ENCODE measurements at regions not wholly inside any gene's neighbourhood (a gene's known extent, or its start where the extent isn't known, plus 50 kb on each side); places are given as distances from the start of the nearest gene placed in this dataset.
"Not testable (repeated sequence)": the region's sequence is repeated elsewhere in the genome, so short reads cannot be mapped to it uniquely, and the experiment has no call there.

- DNase-seq (ENCODE audit: low spot score) = no peak
- H3K9me3 ChIP-seq (ENCODE audit: control insufficient read depth in 4 of 4, low read length in 3 of 4) = peaks cover 0 to 10% (median 4%) of the 10 kb centered on the region in 4 donors
- WGBS = 32% methylated on average over 14 of the region's 14 CpGs
- peaks cover 3 to 31% (median 12%) of the 10 kb centered on the region in 4 donors for H3K27me3 ChIP-seq (ENCODE audit: control insufficient read depth in 4 of 4, insufficient read depth in 4 of 4, low read length in 3 of 4)
- no peak overlapping the region for H3K4me3 ChIP-seq (ENCODE audit: low read depth in 1 of 3, low read length in 3 of 3)
- H3K27ac ChIP-seq (ENCODE audit: low read depth in 1 of 2, low read length in 2 of 2) = no peak overlapping the region
- TF ChIP-seq, protein P1, sequence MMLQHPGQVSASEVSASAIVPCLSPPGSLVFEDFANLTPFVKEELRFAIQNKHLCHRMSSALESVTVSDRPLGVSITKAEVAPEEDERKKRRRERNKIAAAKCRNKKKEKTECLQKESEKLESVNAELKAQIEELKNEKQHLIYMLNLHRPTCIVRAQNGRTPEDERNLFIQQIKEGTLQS (IDR thresholded peaks at IDR 0.05) = no peak
- TF ChIP-seq YY1 (IDR thresholded peaks at IDR 0.05) (no peak), FOXA2 (IDR thresholded peaks at IDR 0.05) (no peak), RAD21 (IDR thresholded peaks at IDR 0.05) (no peak)
- H3K36me3 ChIP-seq (ENCODE audit: control insufficient read depth in 4 of 4, insufficient read depth in 3 of 4, low read depth in 1 of 4, low read length in 3 of 4) = no peaks in the 10 kb centered on the region
- no peaks in the 10 kb centered on the region for H3K4me1 ChIP-seq (ENCODE audit: control insufficient read depth in 4 of 4, insufficient read depth in 4 of 4, low read length in 3 of 4)
- H3K9ac ChIP-seq (ENCODE audit: low read depth in 1 of 2, low read length in 2 of 2) = no peak overlapping the region
Measured at GRCh38 chr1:148308832-148309458, 156.9 kb upstream of the NBPF11 start.

GRCh38 chr1:148307583-148308185, 155.6 kb upstream of the NBPF11 start:
- WGBS = 78% methylated on average over 12 of the region's 12 CpGs
- no peak for DNase-seq (ENCODE audit: low spot score)
- Histone ChIP-seq H3K27me3 (ENCODE audit: control insufficient read depth in 4 of 4, insufficient read depth in 4 of 4, low read length in 3 of 4) (peaks cover 3 to 31% (median 12%) of the 10 kb centered on the region in 4 donors), H3K27ac (ENCODE audit: low read depth in 1 of 2, low read length in 2 of 2) (no peak overlapping the region), H3K9ac (ENCODE audit: low read depth in 1 of 2, low read length in 2 of 2) (no peak overlapping the region), H3K4me3 (ENCODE audit: low read depth in 1 of 3, low read length in 3 of 3) (no peak overlapping the region), H3K4me1 (ENCODE audit: control insufficient read depth in 4 of 4, insufficient read depth in 4 of 4, low read length in 3 of 4) (peaks cover 0 to 5% (median 0%) of the 10 kb centered on the region in 4 donors), H3K9me3 (ENCODE audit: control insufficient read depth in 4 of 4, low read length in 3 of 4) (peaks cover 0 to 10% (median 4%) of the 10 kb centered on the region in 4 donors), H3K36me3 (ENCODE audit: control insufficient read depth in 4 of 4, insufficient read depth in 3 of 4, low read depth in 1 of 4, low read length in 3 of 4) (no peaks in the 10 kb centered on the region)
- TF ChIP-seq JUND (IDR thresholded peaks at IDR 0.05) (no peak), FOXA2 (IDR thresholded peaks at IDR 0.05) (no peak), NR2F2 (IDR thresholded peaks at IDR 0.05) (no peak), HNF4G (IDR thresholded peaks at IDR 0.05) (no peak)
- TF ChIP-seq, protein P2, sequence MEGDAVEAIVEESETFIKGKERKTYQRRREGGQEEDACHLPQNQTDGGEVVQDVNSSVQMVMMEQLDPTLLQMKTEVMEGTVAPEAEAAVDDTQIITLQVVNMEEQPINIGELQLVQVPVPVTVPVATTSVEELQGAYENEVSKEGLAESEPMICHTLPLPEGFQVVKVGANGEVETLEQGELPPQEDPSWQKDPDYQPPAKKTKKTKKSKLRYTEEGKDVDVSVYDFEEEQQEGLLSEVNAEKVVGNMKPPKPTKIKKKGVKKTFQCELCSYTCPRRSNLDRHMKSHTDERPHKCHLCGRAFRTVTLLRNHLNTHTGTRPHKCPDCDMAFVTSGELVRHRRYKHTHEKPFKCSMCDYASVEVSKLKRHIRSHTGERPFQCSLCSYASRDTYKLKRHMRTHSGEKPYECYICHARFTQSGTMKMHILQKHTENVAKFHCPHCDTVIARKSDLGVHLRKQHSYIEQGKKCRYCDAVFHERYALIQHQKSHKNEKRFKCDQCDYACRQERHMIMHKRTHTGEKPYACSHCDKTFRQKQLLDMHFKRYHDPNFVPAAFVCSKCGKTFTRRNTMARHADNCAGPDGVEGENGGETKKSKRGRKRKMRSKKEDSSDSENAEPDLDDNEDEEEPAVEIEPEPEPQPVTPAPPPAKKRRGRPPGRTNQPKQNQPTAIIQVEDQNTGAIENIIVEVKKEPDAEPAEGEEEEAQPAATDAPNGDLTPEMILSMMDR (IDR thresholded peaks at IDR 0.05; ENCODE audit: low read depth, low read length, missing input control) = no peak
- TF ChIP-seq, protein P3, sequence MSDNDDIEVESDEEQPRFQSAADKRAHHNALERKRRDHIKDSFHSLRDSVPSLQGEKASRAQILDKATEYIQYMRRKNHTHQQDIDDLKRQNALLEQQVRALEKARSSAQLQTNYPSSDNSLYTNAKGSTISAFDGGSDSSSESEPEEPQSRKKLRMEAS (IDR thresholded peaks at IDR 0.05) = no peak

DNA sequence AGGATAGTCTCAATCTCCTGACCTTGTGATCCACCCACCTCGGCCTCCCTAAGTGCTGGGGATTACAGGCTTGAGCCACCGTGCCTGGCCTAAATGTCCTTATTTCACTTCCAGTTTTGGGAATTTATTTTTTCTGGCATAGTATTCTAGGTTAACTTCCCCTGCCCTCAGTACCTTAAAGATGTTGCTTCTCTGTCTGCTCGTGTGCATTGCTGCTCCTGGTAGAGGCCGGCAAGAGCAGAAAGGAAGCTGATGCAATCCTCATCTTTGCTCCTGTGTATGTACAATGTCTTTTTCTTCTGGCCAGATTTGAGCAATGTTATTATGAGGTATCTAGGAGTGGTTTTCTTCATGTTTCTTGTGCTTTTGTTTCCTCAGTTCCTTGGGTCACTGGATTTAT, 152.9 kb upstream of the NBPF11 start:
- H3K36me3 ChIP-seq (ENCODE audit: control insufficient read depth in 4 of 4, insufficient read depth in 3 of 4, low read depth in 1 of 4, low read length in 3 of 4); H3K27ac ChIP-seq (ENCODE audit: low read depth in 1 of 2, low read length in 2 of 2); H3K9ac ChIP-seq (ENCODE audit: low read depth in 1 of 2, low read length in 2 of 2); DNase-seq (ENCODE audit: low spot score); H3K4me3 ChIP-seq (ENCODE audit: low read depth in 1 of 3, low read length in 3 of 3); H3K4me1 ChIP-seq (ENCODE audit: control insufficient read depth in 4 of 4, insufficient read depth in 4 of 4, low read length in 3 of 4): not testable (repeated sequence)
- H3K9me3 ChIP-seq (ENCODE audit: control insufficient read depth in 4 of 4, low read length in 3 of 4) = peaks cover 0 to 10% (median 3%) of the 10 kb centered on the region in 4 donors
- H3K27me3 ChIP-seq (ENCODE audit: control insufficient read depth in 4 of 4, insufficient read depth in 4 of 4, low read length in 3 of 4) = peaks cover 0 to 25% (median 7%) of the 10 kb centered on the region in 4 donors
- WGBS = 65% methylated on average over 4 of the region's 4 CpGs

GRCh38 chr1:148302586-148303364, 150.7 kb upstream of the NBPF11 start:
- not testable (repeated sequence) for H3K4me1 ChIP-seq (ENCODE audit: control insufficient read depth in 4 of 4, insufficient read depth in 4 of 4, low read length in 3 of 4); H3K9me3 ChIP-seq (ENCODE audit: control insufficient read depth in 4 of 4, low read length in 3 of 4); H3K4me3 ChIP-seq (ENCODE audit: low read depth in 1 of 3, low read length in 3 of 3); H3K9ac ChIP-seq (ENCODE audit: low read depth in 1 of 2, low read length in 2 of 2); DNase-seq (ENCODE audit: low spot score); H3K36me3 ChIP-seq (ENCODE audit: control insufficient read depth in 4 of 4, insufficient read depth in 3 of 4, low read depth in 1 of 4, low read length in 3 of 4); H3K27ac ChIP-seq (ENCODE audit: low read depth in 1 of 2, low read length in 2 of 2)
- WGBS = 6% methylated on average over 16 of the region's 52 CpGs
- H3K27me3 ChIP-seq (ENCODE audit: control insufficient read depth in 4 of 4, insufficient read depth in 4 of 4, low read length in 3 of 4) = peaks cover 0 to 15% (median 2%) of the 10 kb centered on the region in 4 donors

GRCh38 chr1:148297852-148298251, 145.8 kb upstream of the NBPF11 start:
- H3K27ac ChIP-seq (ENCODE audit: low read depth in 1 of 2, low read length in 2 of 2); H3K4me3 ChIP-seq (ENCODE audit: low read depth in 1 of 3, low read length in 3 of 3); H3K36me3 ChIP-seq (ENCODE audit: control insufficient read depth in 4 of 4, insufficient read depth in 3 of 4, low read depth in 1 of 4, low read length in 3 of 4); H3K9me3 ChIP-seq (ENCODE audit: control insufficient read depth in 4 of 4, low read length in 3 of 4); H3K4me1 ChIP-seq (ENCODE audit: control insufficient read depth in 4 of 4, insufficient read depth in 4 of 4, low read length in 3 of 4); DNase-seq (ENCODE audit: low spot score); H3K9ac ChIP-seq (ENCODE audit: low read depth in 1 of 2, low read length in 2 of 2); H3K27me3 ChIP-seq (ENCODE audit: control insufficient read depth in 4 of 4, insufficient read depth in 4 of 4, low read length in 3 of 4): not testable (repeated sequence)
- 36% methylated on average over 2 of the region's 2 CpGs for WGBS

All from liver (tissue), 8 donors.